ENCODE measurements at regions not wholly inside any gene's neighbourhood (a gene's known extent, or its start where the extent isn't known, plus 50 kb on each side); places are given as distances from the start of the nearest gene placed in this dataset.

- no peak for DNase-seq (ENCODE audit: low spot score in 2 of 2)
- no peak for FAIRE-seq
Measured at GRCh38 chr18:69308619-69309018, 92.1 kb upstream of the DOK6 start.

DNA sequence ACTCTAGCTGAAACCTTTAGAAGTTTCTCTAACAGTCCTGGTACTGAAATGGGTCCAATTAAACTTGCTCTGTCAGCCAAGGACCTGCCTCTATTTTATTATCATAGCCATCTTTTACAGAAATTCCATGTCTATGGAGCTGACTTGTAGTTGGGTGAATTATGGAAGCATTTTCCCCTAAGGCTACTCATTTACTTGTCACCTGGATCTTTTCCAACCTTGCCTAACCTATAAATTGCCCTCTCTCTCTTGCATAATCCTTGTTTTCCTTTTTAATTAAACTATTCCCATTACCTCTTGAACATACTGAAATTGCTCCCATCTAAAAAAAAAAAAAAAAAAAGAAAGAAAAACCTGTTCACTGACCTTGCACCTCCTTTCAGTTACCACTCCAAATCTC, 74.6 kb upstream of the DOK6 start:
- DNase-seq (ENCODE audit: low spot score in 2 of 2) (no peak), FAIRE-seq (no peak)

GRCh38 chr18:69328086-69328485, 72.6 kb upstream of the DOK6 start:
- FAIRE-seq (no peak), DNase-seq (ENCODE audit: low spot score in 2 of 2) (no peak)

GRCh38 chr18:69330385-69331005, 70.2 kb upstream of the DOK6 start:
- DNase-seq (ENCODE audit: low spot score in 2 of 2) (no peak), FAIRE-seq (no peak)

DNA sequence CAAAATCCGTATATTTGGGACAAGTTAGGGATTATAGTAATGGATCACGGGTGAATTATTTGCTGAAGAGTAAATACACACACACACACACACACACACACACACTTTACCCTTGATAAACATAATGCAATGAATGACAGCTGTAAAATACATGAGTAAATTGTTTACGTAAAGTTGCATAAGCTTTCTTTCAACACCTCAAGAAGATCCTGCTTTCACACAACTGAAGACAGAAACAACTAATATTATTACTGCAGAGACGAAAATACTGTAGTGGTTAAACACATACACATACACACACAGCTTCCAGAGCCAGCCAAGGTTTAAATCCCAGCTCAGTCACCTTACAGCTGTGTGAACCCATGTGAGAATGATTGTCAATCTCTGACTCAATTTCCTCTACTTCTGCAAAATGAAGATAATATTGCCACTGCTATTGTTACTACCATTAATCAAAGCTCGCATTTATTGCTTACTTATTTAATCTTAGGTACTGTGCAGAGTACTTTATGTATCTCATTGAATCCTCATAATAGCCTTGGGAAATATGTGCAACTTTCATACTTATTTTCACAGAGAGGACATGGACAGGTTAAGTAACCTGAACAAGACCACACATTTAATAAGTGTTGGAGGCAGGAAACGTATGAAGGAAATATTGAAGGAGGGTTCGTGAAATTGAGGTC, 50.6 kb upstream of the DOK6 start:
- DNase-seq (ENCODE audit: low spot score in 2 of 2) (no peak), FAIRE-seq (no peak)
